Keratinocyte (primary cell): ENCODE measurements at regions not wholly inside any gene's neighbourhood (a gene's known extent, or its start where the extent isn't known, plus 50 kb on each side); places are given as distances from the start of the nearest gene placed in this dataset.

Experiments
- DNase-seq: peaks from one replicate; pipeline ENCODE4 v3.0.0-alpha.2; 2011; ENCODE audit warnings: low read depth, missing footprints, low spot score
- FAIRE-seq: peaks from 2 replicates; lab custom pipeline; 2011; peaks lifted over from hg19 to GRCh38; lab: Jason Lieb, UNC
- H2AFZ ChIP-seq: 2 replicates; pipeline ENCODE4 v1.6.0; 2012; ENCODE audit warnings: low read length, control low read depth, inconsistent platforms; ENCODE audit not compliant: control insufficient read depth
- H3K27ac ChIP-seq: 2 replicates; pipeline ENCODE4 v1.5.1; 2011; ENCODE audit warnings: low read length; ENCODE audit not compliant: control insufficient read depth, insufficient read depth
- H3K27me3 ChIP-seq: 3 replicates; pipeline ENCODE4 v1.6.0; 2011; ENCODE audit warnings: low read length; ENCODE audit not compliant: control insufficient read depth, insufficient read depth; ENCODE audit errors: extremely low read depth
- H3K36me3 ChIP-seq, 2 experiments: 2 replicates in 1 of 2; 3 replicates in 1 of 2; pipeline ENCODE4 v1.5.1; 2011; ENCODE audit warnings: low read length in 2 of 2, mild to moderate bottlenecking in 1 of 2; ENCODE audit not compliant: control insufficient read depth in 2 of 2, insufficient read depth in 2 of 2; ENCODE audit errors: extremely low read depth in 1 of 2
- H3K4me1 ChIP-seq: 3 replicates; pipeline ENCODE4 v1.5.1; 2011; ENCODE audit warnings: low read length; ENCODE audit not compliant: control insufficient read depth, insufficient read depth; ENCODE audit errors: extremely low read depth
- H3K4me2 ChIP-seq: 3 replicates; pipeline ENCODE4 v1.6.0; 2011; ENCODE audit warnings: low read depth, low read length; ENCODE audit not compliant: control insufficient read depth, insufficient read depth; ENCODE audit errors: extremely low read depth
- H3K4me3 ChIP-seq, 3 experiments: fragments of 200-600 bp in 1 of 3; sonication (generic) in 1 of 3; 2 replicates in 2 of 3; 3 replicates in 1 of 3; pipeline ENCODE4 v1.5.1; 2011 to 2016; ENCODE audit warnings: low read length in 3 of 3, mild to moderate bottlenecking in 3 of 3, control low read depth in 2 of 3, inconsistent platforms in 1 of 3, low read depth in 1 of 3, mixed read lengths in 1 of 3, mixed run types in 1 of 3, moderate library complexity in 1 of 3; ENCODE audit not compliant: control insufficient read depth in 2 of 3, insufficient read depth in 2 of 3; ENCODE audit errors: extremely low read depth in 1 of 3
- H3K79me2 ChIP-seq: 2 replicates; pipeline ENCODE4 v1.6.0; 2012; ENCODE audit warnings: low read length; ENCODE audit not compliant: control insufficient read depth, insufficient read depth
- H3K9ac ChIP-seq: 3 replicates; pipeline ENCODE4 v1.6.0; 2011; ENCODE audit warnings: low read length; ENCODE audit not compliant: control insufficient read depth, insufficient read depth; ENCODE audit errors: extremely low read depth
- H3K9me1 ChIP-seq: 3 replicates; pipeline ENCODE4 v1.6.0; 2011; ENCODE audit warnings: low read length; ENCODE audit not compliant: control insufficient read depth, insufficient read depth; ENCODE audit errors: extremely low read depth
- H3K9me3 ChIP-seq: 2 replicates; pipeline ENCODE4 v1.5.1; 2012; ENCODE audit warnings: low read depth, low read length; ENCODE audit not compliant: control insufficient read depth
- H4K20me1 ChIP-seq: 3 replicates; pipeline ENCODE4 v1.6.0; 2011; ENCODE audit warnings: low read length; ENCODE audit not compliant: control insufficient read depth, insufficient read depth; ENCODE audit errors: extremely low read depth
- EZH2 ChIP-seq: IDR thresholded peaks from one replicate; pipeline ENCODE4 v1.6.1; 2012; ENCODE audit warnings: inconsistent platforms, mild to moderate bottlenecking, low read length, moderate library complexity
- dilution Hi-C: fragments of 300-500 bp; cut with MboI; formaldehyde crosslinking; loops from one replicate; pipeline ENCODE4 v1.7.0; 2020; ENCODE audit warnings: low sequenced_read_pairs; ENCODE audit not compliant: extremely low pct_ligation_motif_present
- TF ChIP-seq, protein P1 (sequence below), 3 experiments: IDR thresholded peaks in 1 of 3; conservative IDR thresholded peaks in 1 of 3; optimal IDR thresholded peaks in 1 of 3; 2 replicates in 2 of 3; 3 replicates in 1 of 3; pipeline versions ENCODE3 to v1.5.1; 2011; ENCODE audit warnings: low read length in 3 of 3, mild to moderate bottlenecking in 3 of 3, moderate library complexity in 2 of 3, control low read depth in 1 of 3, inconsistent platforms in 1 of 3; ENCODE audit not compliant: insufficient read depth in 2 of 3; ENCODE audit errors: extremely low read depth in 1 of 3

DNA sequence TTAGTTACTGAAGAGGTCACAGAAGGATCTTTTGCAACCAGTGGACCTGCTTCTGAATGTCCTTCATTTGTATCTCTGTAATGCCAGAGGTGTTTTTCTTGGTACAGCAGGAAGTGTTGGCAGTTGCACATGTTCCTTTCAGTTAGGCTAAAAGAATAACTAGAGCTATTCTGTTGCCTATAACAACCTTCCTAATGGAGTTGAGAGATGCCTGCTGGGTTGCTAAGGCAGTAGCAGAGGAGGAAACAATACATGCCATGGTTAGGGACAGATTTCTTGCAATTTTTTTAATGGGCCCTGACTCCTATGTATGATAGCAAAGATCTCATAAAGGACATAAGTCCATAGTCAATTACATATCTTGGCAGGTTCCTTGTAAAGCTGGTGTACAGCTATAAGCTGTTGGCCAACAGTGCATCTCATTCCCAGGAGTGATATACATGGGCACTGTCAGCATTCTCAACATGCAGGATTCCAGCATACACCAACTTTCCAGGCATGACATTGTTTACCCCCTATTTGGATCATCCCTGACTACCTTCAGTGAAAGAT is 556.6 kb downstream of the CCER1 start:
- Histone ChIP-seq H3K27ac (no peak overlapping the region), H3K9me3 (no peaks in the 10 kb centered on the region), H4K20me1 (no peaks in the 10 kb centered on the region), H3K36me3 (no peaks in the 10 kb centered on the region), H3K4me1 (no peaks in the 10 kb centered on the region), H3K9me1 (no peaks in the 10 kb centered on the region), H2AFZ (no peak overlapping the region), H3K4me2 (no peak overlapping the region), H3K27me3 (no peaks in the 10 kb centered on the region), H3K4me3 (no peak overlapping the region), H3K9ac (no peak overlapping the region), H3K79me2 (no peaks in the 10 kb centered on the region)
- FAIRE-seq, result no peak
- dilution Hi-C loops, result no loop called here
- no peak for DNase-seq
- TF ChIP-seq, protein P1, sequence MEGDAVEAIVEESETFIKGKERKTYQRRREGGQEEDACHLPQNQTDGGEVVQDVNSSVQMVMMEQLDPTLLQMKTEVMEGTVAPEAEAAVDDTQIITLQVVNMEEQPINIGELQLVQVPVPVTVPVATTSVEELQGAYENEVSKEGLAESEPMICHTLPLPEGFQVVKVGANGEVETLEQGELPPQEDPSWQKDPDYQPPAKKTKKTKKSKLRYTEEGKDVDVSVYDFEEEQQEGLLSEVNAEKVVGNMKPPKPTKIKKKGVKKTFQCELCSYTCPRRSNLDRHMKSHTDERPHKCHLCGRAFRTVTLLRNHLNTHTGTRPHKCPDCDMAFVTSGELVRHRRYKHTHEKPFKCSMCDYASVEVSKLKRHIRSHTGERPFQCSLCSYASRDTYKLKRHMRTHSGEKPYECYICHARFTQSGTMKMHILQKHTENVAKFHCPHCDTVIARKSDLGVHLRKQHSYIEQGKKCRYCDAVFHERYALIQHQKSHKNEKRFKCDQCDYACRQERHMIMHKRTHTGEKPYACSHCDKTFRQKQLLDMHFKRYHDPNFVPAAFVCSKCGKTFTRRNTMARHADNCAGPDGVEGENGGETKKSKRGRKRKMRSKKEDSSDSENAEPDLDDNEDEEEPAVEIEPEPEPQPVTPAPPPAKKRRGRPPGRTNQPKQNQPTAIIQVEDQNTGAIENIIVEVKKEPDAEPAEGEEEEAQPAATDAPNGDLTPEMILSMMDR (optimal IDR thresholded peaks at IDR 0.05 in 1 of 3, IDR thresholded peaks at IDR 0.05 in 1 of 3, conservative IDR thresholded peaks at IDR 0.05 in 1 of 3; ENCODE audit: extremely low read depth in 1 of 3, insufficient read depth in 2 of 3, low read length in 3 of 3), result no peak
- TF ChIP-seq EZH2, result no peak

DNA sequence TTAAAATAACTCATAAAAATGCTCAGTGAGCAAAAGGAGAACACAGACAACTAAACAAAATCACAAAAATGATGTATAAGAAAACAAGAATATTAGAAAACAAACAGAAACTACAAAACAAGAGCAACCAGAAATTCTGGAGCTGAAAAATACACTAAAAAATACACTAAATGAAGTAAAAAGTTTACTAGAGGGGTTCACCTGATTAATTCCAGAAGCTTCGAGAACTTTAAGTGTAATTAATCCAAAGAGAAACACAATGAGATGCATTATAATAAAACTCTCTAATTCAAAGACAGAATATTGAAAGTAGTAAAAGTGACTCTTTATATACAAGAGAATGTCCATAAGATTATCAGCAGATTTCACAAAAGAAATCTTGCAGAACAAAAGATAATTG is 558.4 kb downstream of the CCER1 start:
- H3K9ac ChIP-seq, result no peak overlapping the region
- H3K9me1 ChIP-seq, result no peaks in the 10 kb centered on the region
- no peaks in the 10 kb centered on the region for H3K4me1 ChIP-seq
- DNase-seq, result no peak
- H3K4me2 ChIP-seq, result no peak overlapping the region
- no peak overlapping the region for H2AFZ ChIP-seq
- no peak for TF ChIP-seq EZH2
- TF ChIP-seq, protein P1 (optimal IDR thresholded peaks at IDR 0.05 in 1 of 3, IDR thresholded peaks at IDR 0.05 in 1 of 3, conservative IDR thresholded peaks at IDR 0.05 in 1 of 3; ENCODE audit: extremely low read depth in 1 of 3, insufficient read depth in 2 of 3, low read length in 3 of 3), result no peak
- no peaks in the 10 kb centered on the region for H3K36me3 ChIP-seq
- H3K9me3 ChIP-seq, result no peaks in the 10 kb centered on the region
- no peaks in the 10 kb centered on the region for H3K27me3 ChIP-seq
- H3K4me3 ChIP-seq, result no peak overlapping the region
- no peak for FAIRE-seq
- dilution Hi-C loops, result no loop called here
- H3K27ac ChIP-seq, result no peak overlapping the region
- H3K79me2 ChIP-seq, result no peaks in the 10 kb centered on the region
- H4K20me1 ChIP-seq, result no peaks in the 10 kb centered on the region
